Hindlimb muscle (tissue), 1 donor: ENCODE measurements at regions not wholly inside any gene's neighbourhood (a gene's known extent, or its start where the extent isn't known, plus 50 kb on each side); places are given as distances from the start of the nearest gene placed in this dataset.
A peak's percentile ranks its signal among the peaks of the same experiment; 100 is the strongest.

ENCODE experiments used
- DNase-seq: peaks from one replicate; pipeline ENCODE4 v3.0.0-alpha.2; 2013

- DNase-seq: no peak
Observed at GRCh38 chr11:32039149-32039548, 51.7 kb upstream of the RCN1 start.

GRCh38 chr11:32034680-32035079 lies 56.2 kb upstream of the RCN1 start:
- DNase-seq: no peak

- DNase-seq: no peak
Observed at GRCh38 chr11:32034149-32034548, 56.7 kb upstream of the RCN1 start.

GRCh38 chr11:32033491-32033890 lies 57.4 kb upstream of the RCN1 start:
- DNase-seq: no peak

- DNase-seq: no peak
Observed at GRCh38 chr11:32033067-32033466, 57.8 kb upstream of the RCN1 start.

- no peak for DNase-seq
Observed at GRCh38 chr11:32032478-32032877, 58.4 kb upstream of the RCN1 start.

- DNase-seq: no peak
Observed at GRCh38 chr11:32032052-32032451, 58.8 kb upstream of the RCN1 start.

- DNase-seq: no peak
Observed at GRCh38 chr11:32030875-32031503, 59.9 kb upstream of the RCN1 start.

- no peak for DNase-seq
Observed at GRCh38 chr11:32029721-32030120, 61.2 kb upstream of the RCN1 start.

- DNase-seq: no peak
Observed at GRCh38 chr11:32028201-32028600, 62.7 kb upstream of the RCN1 start.

GRCh38 chr11:32026766-32027165 lies 64.1 kb upstream of the RCN1 start:
- no peak for DNase-seq

- no peak for DNase-seq
Observed at GRCh38 chr11:32024948-32025347, 65.9 kb upstream of the RCN1 start.

GRCh38 chr11:32023370-32024305 lies 67.2 kb upstream of the RCN1 start:
- no peak for DNase-seq

- no peak for DNase-seq
Observed at GRCh38 chr11:32018672-32019071, 72.2 kb upstream of the RCN1 start.

- DNase-seq: no peak
Observed at GRCh38 chr11:32016111-32016510, 74.8 kb upstream of the RCN1 start.

GRCh38 chr11:32015427-32015826 lies 75.4 kb upstream of the RCN1 start:
- no peak for DNase-seq

GRCh38 chr11:32013603-32014002 lies 77.3 kb upstream of the RCN1 start:
- no peak for DNase-seq

GRCh38 chr11:32012049-32012448 lies 78.8 kb upstream of the RCN1 start:
- DNase-seq: peak; percentile 11

GRCh38 chr11:32008880-32009551 lies 81.9 kb upstream of the RCN1 start:
- DNase-seq: no peak

GRCh38 chr11:32006799-32007388 lies 84.0 kb upstream of the RCN1 start:
- peak; percentile 13 for DNase-seq

- DNase-seq: no peak
Observed at GRCh38 chr11:32005786-32006416, 85.0 kb upstream of the RCN1 start.

- DNase-seq: no peak
Observed at GRCh38 chr11:32003335-32003734, 87.5 kb upstream of the RCN1 start.

GRCh38 chr11:32002311-32002710 lies 88.6 kb upstream of the RCN1 start:
- no peak for DNase-seq
